ENCODE measurements at regions not wholly inside any gene's neighbourhood (a gene's known extent, or its start where the extent isn't known, plus 50 kb on each side); places are given as distances from the start of the nearest gene placed in this dataset.

DNA sequence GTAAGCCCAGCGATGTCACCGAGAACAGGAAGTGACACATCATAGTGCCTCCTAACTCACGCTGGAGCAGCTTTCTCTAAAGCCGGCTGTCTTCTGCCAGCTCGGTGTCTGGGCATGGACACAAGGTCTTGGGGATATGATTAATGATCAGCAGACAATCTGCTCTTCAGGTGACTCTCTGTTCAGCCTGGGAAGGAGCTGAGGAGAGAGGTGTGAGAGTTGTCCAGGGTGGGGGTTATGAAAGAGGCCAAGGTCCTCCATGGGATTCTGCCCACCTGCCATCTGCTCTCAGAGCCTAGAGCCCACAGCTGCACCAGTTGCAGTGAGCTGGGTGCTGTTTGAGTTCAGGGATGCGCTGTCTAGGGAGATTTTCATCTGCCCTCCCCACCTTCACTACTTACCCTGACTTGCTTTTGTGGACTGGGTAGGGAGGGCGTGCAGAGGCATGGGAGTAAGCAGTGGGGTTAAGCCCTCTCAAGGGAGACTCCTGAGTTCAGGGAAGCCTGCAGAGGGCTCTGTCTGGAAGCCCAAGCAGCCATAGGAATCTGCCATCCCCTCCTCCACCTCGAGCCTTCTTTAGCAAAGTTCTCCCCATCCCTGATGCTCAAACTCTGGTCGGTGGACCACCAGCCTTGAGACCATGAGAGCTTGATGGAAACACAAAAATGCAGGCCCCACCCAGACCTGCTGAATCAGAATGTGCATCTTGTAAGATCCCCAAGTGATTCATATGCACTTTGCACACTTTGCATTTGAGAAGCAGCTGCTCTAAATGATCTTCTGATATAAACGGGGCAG is 539.7 kb downstream of the RFC3 start:
- TF ChIP-seq, protein P1, sequence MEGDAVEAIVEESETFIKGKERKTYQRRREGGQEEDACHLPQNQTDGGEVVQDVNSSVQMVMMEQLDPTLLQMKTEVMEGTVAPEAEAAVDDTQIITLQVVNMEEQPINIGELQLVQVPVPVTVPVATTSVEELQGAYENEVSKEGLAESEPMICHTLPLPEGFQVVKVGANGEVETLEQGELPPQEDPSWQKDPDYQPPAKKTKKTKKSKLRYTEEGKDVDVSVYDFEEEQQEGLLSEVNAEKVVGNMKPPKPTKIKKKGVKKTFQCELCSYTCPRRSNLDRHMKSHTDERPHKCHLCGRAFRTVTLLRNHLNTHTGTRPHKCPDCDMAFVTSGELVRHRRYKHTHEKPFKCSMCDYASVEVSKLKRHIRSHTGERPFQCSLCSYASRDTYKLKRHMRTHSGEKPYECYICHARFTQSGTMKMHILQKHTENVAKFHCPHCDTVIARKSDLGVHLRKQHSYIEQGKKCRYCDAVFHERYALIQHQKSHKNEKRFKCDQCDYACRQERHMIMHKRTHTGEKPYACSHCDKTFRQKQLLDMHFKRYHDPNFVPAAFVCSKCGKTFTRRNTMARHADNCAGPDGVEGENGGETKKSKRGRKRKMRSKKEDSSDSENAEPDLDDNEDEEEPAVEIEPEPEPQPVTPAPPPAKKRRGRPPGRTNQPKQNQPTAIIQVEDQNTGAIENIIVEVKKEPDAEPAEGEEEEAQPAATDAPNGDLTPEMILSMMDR (IDR thresholded peaks at IDR 0.05; ENCODE audit: low read depth, low read length): no peak
- no peak for TF ChIP-seq POLR2A (IDR thresholded peaks at IDR 0.05; ENCODE audit: extremely low read depth, insufficient read length)
- no peak for TF ChIP-seq MYC (IDR thresholded peaks at IDR 0.05; ENCODE audit: low read depth, low read length)
- TF ChIP-seq, protein P2, sequence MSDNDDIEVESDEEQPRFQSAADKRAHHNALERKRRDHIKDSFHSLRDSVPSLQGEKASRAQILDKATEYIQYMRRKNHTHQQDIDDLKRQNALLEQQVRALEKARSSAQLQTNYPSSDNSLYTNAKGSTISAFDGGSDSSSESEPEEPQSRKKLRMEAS (IDR thresholded peaks at IDR 0.05; ENCODE audit: low read depth, low read length): no peak
